HEK293T (cell line): ENCODE measurements at regions not wholly inside any gene's neighbourhood (a gene's known extent, or its start where the extent isn't known, plus 50 kb on each side); places are given as distances from the start of the nearest gene placed in this dataset.

Source experiments
- FOXM1 ChIP-seq: fragments of 450-650 bp; IDR thresholded peaks from 2 replicates; pipeline ENCODE4 v1.6.1; 2017; ENCODE audit warnings: mild to moderate bottlenecking, borderline replicate concordance
- HDGF ChIP-seq: fragments of 450-650 bp; IDR thresholded peaks from 2 replicates; pipeline ENCODE4 v1.6.1; 2017; ENCODE audit warnings: antibody characterized with exemption, borderline replicate concordance
- SP1 ChIP-seq: fragments of 450-650 bp; IDR thresholded peaks from 2 replicates; pipeline ENCODE4 v1.6.1; 2017

DNA sequence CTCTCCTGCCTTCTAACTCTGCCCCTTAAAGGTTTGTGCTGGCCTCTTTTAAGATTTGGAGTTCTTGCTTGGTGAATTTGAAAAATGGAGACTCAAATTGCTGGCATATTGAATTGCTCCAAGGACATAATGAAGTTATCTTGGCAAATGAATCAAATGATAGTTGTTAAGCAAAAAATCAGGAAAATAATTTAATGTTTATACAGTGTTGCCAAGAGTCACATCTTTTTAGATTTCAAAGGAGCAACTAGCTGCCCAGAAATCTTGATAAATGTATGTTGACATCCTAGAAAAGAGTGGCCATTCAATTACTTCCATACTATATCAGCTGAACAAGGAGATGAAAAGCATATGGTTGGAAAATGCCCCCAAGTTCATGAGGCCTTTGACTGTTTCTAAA lies 610.0 kb upstream of the LCORL start:
- TF ChIP-seq HDGF (no peak), FOXM1 (no peak), SP1 (no peak)
